Bronchial epithelial cell (primary cell): ENCODE measurements at regions not wholly inside any gene's neighbourhood (a gene's known extent, or its start where the extent isn't known, plus 50 kb on each side); places are given as distances from the start of the nearest gene placed in this dataset.
A peak's percentile ranks its signal among the peaks of the same experiment; 100 is the strongest.
"Not testable (repeated sequence)": the region's sequence is repeated elsewhere in the genome, so short reads cannot be mapped to it uniquely, and the experiment has no call there.

ENCODE experiments used
- DNase-seq: peaks from one replicate; pipeline ENCODE4 v3.0.0-alpha.2; 2010; ENCODE audit warnings: low read depth
- FAIRE-seq: peaks from 2 replicates; lab custom pipeline; 2011; peaks lifted over from hg19 to GRCh38; lab: Jason Lieb, UNC
- H3K27me3 ChIP-seq: 2 replicates; pipeline ENCODE4 v1.5.1; 2011; ENCODE audit warnings: low read length; ENCODE audit not compliant: control insufficient read depth, insufficient read depth
- H3K36me3 ChIP-seq: 2 replicates; pipeline ENCODE4 v1.5.1; 2011; ENCODE audit warnings: low read length; ENCODE audit not compliant: control insufficient read depth, insufficient read depth
- H3K4me3 ChIP-seq: 2 replicates; pipeline ENCODE4 v1.5.1; 2011; ENCODE audit warnings: mild to moderate bottlenecking, low read depth, low read length, control low read depth
- TF ChIP-seq, protein P1 (sequence below): IDR thresholded peaks from 2 replicates; pipeline ENCODE4 v1.5.1; 2011; ENCODE audit warnings: mild to moderate bottlenecking, moderate library complexity, low read length, control low read depth, inconsistent platforms; ENCODE audit not compliant: insufficient read depth, severe bottlenecking

DNA sequence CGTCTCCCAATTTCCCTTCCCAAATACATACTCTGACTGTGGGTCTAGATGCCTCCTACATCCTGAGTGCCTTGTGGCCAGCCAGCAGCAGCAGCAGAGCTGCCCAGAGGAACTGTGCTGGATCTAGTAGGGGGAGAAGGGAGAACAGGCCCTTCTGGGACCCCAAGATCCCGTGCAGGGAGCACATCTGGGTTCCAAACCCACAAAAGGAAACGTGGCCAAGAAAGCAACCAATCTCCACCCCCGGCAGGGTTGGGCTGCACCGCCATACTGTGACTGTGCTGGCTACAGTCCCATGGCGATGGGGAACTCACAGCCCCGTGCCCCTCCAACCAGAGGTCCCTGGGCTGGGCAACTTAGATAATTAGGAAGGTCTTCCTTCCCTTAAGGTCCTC lies 86.3 kb downstream of the PPCDC start:
- TF ChIP-seq, protein P1, sequence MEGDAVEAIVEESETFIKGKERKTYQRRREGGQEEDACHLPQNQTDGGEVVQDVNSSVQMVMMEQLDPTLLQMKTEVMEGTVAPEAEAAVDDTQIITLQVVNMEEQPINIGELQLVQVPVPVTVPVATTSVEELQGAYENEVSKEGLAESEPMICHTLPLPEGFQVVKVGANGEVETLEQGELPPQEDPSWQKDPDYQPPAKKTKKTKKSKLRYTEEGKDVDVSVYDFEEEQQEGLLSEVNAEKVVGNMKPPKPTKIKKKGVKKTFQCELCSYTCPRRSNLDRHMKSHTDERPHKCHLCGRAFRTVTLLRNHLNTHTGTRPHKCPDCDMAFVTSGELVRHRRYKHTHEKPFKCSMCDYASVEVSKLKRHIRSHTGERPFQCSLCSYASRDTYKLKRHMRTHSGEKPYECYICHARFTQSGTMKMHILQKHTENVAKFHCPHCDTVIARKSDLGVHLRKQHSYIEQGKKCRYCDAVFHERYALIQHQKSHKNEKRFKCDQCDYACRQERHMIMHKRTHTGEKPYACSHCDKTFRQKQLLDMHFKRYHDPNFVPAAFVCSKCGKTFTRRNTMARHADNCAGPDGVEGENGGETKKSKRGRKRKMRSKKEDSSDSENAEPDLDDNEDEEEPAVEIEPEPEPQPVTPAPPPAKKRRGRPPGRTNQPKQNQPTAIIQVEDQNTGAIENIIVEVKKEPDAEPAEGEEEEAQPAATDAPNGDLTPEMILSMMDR, result no peak
- H3K4me3 ChIP-seq, result no peak overlapping the region
- DNase-seq (no peak), FAIRE-seq (no peak)
- no peaks in the 10 kb centered on the region for H3K36me3 ChIP-seq
- H3K27me3 ChIP-seq, result peaks cover 5% of the 10 kb centered on the region

DNA sequence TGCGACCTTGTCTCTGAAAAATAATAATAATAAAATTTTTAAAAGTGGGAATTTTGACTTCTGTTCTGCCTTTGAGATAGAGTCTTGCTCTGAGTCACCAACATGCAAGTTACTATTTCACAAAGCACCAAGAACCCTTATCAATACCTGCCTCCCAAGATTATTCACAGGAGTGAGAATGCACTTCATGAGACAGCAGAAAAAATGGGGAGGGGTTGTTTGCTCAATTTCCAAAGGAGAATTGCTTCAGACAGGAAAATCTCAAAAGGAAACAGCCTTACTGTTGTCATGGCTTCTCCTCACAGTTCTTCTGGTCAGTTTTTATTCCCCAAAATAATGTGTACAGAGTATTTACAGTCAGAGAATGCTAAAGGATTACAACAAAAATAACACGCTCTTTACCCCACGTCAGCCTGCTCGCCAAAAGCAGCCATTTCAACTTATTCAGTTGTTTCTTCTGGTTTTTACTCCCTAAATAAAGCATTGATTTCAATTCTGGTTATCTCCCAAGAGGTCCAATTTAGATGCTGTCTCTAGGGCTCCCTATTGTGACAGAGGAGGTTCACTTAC lies 89.0 kb downstream of the PPCDC start:
- H3K36me3 ChIP-seq, result no peaks in the 10 kb centered on the region
- peaks cover 5% of the 10 kb centered on the region for H3K27me3 ChIP-seq
- TF ChIP-seq, protein P1, result no peak
- no peak overlapping the region for H3K4me3 ChIP-seq
- FAIRE-seq (no peak), DNase-seq (peak; percentile 50)

DNA sequence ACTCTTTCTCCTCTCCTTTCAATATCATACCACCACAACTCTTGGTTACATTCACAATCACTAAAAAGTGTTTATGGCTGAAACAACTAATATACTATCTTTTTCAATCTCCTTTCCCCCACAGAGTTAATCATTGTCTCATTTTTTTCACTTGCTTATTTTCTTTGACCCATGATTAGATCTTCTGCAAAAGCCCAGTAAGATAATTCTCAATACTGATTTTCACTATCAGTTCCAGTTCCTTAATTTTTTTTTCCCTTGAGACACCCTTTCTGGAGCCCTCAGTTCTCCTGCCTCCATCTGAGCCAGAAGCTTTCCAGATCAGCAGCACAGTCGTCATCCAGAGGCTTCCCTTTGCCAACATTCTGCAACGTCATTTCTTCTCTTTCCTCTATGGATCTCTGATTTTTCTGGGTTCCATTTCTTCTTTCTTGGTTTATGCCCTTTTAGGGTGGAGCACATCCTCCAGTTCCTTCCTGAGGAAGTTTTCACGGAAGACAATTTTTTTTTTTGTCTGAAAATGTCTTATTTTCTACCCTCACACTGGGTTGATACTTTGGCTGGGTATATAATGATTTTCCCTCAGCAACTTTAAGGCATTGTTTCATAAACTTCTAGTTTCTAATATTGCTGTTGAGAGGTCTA lies 88.7 kb upstream of the C15orf39 start:
- no peak for DNase-seq
- peaks cover 5% of the 10 kb centered on the region for H3K27me3 ChIP-seq
- no peak overlapping the region for H3K4me3 ChIP-seq
- no peaks in the 10 kb centered on the region for H3K36me3 ChIP-seq
- FAIRE-seq, result no peak
- TF ChIP-seq, protein P1, result no peak

- DNase-seq, result no peak
- TF ChIP-seq, protein P1, result no peak
- Histone ChIP-seq H3K36me3 (no peaks in the 10 kb centered on the region), H3K4me3 (no peak overlapping the region), H3K27me3 (peaks cover 5% of the 10 kb centered on the region)
- FAIRE-seq, result no peak
Observed at GRCh38 chr15:75114327-75114726, 87.4 kb upstream of the C15orf39 start.

GRCh38 chr15:75114796-75115195 lies 86.9 kb upstream of the C15orf39 start:
- FAIRE-seq, result no peak
- no peak for DNase-seq
- TF ChIP-seq, protein P1, result no peak
- Histone ChIP-seq H3K27me3 (peaks cover 5% of the 10 kb centered on the region), H3K4me3 (no peak overlapping the region), H3K36me3 (no peaks in the 10 kb centered on the region)

DNA sequence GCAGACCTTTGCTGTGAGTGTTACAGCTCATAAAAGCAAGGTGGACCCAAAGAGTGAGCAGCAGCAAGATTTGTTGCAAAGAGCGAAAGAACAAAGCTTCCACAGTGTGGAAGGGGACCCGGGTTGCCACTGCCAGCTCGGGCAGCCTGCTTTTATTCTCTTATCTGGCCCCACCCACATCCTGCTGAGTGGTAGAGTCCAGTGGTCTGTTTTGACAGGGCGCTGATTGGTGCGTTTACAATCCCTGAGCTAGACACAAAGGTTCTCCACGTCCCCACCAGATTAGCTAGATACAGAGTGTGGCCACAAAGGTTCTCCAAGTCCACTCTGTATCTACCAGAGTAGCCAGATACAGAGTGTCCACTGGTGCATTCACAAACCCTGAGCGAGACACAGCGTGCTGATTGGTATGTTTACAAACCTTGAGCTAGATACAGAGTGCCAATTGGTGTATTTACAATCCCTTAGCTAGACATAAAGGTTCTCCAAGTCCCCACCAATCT lies 86.2 kb upstream of the C15orf39 start:
- DNase-seq, FAIRE-seq, H3K4me3 ChIP-seq, H3K36me3 ChIP-seq, H3K27me3 ChIP-seq: not testable (repeated sequence)

DNA sequence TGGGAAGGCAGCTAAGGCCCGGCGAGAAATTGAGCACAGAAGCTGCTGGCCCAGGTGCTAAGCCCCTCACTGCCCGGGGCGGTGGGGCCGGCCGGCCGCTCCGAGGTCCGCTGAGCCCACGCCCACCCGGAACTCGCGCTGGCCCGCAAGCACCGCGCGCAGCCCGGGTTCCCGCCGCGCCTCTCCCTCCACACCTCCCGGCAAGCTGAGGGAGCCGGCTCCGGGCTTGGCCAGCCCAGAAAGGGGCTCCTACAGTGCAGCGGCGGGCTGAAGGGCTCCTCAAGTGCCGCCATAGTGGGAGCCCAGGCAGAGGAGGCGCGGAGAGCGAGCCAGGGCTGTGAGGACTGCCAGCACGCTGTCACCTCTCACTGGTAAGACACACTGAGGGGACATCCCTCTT lies 85.5 kb upstream of the C15orf39 start:
- not testable (repeated sequence) for DNase-seq, H3K27me3 ChIP-seq, FAIRE-seq, H3K4me3 ChIP-seq, H3K36me3 ChIP-seq
